CD4-positive, alpha-beta T cell treated with Interleukin-4 for 4 hours (primary cell): ENCODE measurements at regions not wholly inside any gene's neighbourhood (a gene's known extent, or its start where the extent isn't known, plus 50 kb on each side); places are given as distances from the start of the nearest gene placed in this dataset.

Experiments used
- DNase-seq: peaks from one replicate; pipeline ENCODE4 v3.0.0-alpha.2; 2020

DNA sequence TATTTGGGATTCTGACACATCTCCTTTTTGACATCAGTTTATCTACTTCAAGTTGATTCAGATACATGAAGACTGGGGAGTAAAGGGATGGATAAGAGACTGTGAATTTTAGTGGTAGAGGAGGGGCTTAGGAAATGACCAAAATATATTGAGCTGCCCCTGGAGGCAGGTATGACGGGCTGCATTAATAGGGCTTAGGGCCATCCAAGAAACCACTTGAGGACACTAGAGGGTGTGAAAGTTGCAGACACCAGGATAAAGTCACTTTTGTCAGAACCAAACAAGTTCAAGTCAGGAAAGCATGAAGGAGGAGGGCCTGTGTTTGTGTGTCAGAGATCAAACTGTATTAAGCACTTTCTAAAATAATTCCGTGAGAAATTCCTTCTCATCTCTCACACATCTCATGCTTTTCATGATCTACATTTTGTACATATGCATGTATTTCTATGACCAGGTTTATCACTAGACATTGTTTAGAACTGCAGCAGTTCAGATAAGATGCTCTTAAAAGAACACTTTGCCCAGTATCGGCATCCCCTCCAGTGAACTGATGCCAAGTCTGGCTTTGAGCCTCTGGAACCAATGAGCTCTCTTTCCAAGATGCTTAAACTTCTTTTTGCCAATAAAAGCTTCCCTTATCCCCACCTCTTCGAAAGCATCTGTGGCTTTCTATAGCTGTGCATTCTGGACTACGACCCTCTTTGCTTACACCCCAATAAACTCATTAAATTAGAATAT is 136.9 kb downstream of the SLC38A1 start:
- DNase-seq = no peak

DNA sequence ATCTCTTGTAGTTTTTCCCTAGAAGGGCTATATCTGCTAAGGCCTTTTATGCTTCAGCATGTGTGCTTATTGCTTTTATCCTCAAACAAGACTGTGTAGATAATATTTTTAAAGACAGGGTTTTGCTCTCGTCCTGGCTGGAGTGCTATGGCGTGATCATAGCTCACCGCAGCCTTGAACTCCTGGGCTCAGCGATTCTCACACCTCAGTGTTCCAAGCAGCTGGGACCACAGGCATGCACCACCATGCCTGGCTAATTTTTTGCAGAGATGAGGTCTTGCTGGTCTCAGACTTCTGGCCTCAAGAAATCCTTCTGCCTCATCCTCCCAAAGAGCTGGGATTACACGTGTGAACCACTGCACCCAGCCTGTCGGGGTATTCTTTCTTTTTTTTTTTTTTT is 137.3 kb upstream of the SCAF11 start:
- no peak for DNase-seq

DNA sequence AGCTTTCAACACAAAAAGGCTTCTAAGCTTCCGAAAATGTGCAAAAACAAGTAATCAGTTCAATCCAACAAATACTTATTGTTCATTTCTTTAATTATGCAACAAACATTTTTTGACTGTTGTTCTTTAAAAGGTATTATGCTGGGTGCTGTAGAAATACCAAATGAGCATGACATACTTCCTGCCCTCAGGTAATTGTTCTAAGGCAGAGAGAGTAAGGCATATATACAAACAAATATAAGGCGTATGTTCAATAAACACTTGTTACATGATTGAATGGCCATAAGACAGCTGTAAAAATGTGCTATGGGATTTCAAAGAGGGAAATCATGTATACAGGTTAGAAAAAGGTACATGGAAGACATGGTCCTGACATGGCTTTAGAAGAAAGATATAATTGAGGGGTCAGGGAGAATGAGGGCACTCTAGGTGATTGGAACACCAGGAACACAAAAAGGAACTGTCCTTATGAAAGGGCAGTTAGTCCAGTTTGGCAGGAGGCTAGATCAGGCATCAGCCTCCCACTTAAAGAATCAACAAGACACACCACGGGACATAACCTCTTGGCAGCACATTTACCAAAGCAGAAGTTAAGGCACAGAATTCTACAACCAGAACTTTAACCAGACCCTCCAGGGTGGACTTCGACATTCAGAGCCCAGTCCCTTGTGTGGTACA is 135.8 kb upstream of the SCAF11 start:
- DNase-seq = no peak

DNA sequence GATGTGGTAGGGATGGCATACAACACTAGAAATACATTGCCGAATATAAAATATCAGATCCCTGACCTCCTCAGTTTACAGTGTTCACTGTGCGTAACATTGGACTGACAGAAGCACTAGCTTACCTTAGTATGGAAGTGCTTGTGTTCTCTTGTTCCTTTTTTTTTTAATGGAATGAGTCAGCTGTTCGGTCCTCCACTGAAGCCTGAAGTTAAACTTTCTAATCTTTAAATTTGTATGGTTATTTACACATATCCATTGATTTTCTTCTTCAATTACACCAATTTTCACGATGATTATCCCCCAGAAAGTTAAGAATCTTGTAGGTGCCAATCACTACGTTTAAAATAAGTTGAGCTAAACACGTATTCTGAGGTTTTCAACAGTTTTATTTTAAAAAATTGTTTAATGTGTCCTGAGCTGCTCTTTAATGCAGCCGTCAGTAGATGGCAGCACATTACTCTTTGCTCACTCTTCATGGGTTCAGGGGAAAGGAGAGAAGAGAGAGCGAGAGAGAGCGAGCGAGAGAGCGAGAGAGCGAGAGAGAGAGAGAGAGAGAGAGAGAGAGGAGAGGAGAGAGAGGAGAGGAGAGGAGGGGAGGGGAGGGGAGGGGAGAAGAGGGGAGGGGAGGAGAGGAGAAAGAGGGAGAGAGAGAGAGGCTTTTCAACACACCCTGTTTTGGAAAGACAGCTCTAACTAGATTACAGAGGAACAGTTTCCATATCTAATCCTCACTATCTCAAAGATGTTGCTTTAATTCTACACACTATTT is 134.7 kb upstream of the SCAF11 start:
- peak; percentile 75 for DNase-seq

DNA sequence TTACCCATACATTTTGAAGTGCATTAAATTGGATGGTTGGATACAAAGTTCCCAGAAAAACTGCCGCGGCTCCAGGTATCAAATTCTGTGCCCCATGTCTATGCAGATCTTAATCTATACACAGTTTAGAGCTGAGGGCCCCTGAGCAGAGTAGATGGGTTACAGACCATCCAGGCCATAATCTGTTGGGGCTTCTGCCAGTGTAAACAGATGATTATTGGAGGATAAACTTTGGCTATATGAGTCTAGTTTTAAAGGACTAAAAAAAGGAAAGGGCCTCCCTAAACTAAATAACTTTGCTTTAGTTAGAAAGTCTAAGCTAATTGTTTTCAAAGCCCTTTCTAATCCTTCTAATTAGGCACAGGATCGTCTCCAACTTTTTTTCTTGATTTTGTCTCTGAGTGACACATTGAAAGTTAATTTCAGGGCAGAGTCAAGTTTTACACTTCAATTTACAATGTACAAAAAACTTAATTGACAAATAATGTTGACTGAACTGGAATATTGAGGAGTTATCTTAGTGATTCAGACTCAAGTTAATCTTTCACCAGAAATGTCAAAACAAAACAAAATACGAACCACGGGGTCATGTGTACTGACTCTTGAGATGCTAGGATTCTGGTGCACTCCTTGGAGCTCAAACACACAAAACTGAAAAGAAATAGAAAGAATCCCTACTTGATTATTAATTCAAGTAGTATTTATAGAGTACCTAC is 133.9 kb upstream of the SCAF11 start:
- no peak for DNase-seq

DNA sequence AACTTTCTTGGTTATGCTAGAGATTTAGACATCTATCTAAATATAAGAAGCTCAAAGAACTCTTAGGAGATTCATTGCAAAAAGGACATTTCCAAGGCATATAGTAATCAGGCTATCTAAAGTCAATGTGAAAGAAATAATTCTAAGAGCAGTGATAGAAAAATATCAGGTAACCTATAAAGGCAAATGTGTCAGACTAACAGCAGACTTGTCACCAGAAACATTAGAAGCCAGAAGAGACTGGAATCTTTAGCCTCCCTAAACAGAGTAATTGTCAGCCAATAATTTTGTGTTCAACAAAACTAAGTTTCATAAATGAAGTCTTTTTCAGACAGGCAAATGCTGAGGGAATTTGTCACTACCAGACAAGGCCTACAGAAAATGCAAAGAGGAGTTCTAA is 122.0 kb upstream of the SCAF11 start:
- no peak for DNase-seq

DNA sequence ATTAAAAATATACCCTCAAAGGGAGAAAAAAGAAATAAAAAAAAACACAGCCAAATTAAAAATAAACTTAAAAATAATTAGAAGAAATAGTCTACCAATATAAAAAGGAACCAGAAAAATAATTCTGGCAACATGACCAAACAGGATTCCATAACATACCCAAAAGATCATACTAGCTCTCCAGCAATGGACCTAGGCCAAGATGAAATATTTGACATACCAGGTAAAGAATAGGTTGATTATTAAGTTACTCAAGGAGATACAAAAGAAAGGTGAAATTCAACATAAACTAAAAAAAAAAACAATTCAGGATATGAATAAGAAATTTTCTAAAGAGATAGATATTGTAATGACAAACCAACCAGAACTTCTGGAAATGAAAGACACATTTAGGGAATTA is 121.3 kb upstream of the SCAF11 start:
- DNase-seq = no peak

DNA sequence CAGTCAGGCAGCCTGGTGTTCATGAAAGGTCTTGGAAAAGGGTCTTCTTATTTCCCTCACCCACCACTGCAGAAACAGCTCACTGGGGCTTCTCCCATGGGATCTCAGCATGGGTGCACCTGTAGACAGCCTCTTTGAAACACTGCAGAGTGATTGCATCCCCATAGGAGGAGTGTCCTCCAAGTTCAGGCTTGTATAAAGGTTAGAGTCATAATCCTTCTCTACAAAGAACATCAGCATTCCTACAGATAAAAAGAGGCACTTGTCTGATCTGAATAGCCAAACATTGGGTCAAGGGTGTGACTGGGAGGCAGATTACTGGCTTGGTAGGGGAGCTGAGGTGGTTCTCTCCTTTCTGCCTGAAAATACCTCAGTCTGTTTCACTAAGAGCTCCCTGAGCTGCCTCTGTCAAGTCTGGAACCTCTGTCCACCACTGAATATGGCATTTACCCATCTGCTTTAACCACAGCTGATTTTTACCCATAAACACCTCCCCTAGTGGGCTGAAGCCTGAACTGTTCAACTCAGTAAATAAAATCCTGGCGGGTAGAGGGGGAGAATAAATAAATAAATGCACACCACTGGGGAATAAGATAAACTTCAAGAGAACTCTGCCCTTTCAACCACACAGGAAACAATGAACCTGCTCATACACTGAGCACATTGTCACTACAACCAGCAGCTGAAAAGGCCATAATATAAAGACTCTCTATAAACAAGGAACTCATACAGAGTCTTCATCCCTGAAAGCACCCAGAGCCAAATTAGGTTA is 120.7 kb upstream of the SCAF11 start:
- no peak for DNase-seq

DNA sequence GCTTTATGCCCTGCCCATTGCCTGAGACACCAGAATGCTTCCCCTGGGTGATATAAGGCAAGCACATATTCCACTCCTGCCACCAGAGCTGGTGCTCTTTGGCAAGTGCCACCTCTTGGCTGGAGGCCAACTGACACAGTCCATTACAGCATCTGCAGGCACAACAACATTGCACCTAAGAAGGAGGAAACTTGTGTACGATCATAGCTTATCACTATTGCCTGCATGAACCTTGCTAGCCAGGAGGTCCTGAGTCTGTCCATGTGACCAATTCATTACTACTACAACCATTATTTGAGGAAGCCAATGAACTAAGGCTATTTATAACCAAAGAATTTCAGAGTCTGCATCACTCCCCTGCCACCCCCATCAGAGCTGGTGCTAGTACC is 119.8 kb upstream of the SCAF11 start:
- DNase-seq = no peak

DNA sequence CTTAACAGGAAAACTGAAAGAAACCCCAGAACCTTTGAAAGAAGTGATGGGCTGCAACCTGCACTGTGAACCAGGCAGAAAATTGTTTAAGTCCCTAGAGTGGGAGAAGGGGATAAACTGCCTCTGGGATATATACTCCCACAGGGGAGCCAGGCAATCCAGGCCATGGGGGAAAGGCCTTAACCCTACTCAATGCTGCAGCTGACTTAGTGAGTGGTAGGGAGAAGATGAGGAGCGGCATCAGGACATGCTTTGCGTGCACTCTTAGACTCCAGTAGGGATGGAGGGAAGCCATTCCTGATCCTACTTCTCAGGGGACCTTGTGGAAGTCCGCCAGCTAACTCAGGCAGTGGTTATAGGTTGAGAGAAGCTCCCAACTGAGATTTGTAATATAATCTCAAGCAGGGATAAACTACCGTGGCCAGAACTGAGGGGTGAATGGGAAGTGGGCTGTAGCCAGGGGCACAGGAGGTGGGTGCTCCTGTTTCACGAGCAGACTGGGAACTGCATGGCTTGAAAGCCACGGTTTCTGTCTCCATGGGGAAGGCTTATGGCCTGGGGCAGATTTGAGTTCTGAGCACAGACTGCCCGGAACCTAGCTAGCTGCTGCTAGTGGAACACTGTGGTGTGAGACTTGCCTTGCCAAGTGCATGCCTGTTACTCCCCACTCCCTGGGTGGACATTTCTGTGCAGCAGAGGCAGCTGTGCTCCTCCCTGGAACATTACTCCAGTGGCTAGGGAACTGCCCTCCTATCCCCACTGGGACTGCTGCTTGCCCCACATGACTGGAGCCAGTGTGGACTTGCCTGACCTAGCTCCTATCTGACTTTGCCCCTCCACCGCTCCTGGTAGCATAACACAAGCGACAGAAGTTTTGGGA is 119.2 kb upstream of the SCAF11 start:
- DNase-seq = no peak

DNA sequence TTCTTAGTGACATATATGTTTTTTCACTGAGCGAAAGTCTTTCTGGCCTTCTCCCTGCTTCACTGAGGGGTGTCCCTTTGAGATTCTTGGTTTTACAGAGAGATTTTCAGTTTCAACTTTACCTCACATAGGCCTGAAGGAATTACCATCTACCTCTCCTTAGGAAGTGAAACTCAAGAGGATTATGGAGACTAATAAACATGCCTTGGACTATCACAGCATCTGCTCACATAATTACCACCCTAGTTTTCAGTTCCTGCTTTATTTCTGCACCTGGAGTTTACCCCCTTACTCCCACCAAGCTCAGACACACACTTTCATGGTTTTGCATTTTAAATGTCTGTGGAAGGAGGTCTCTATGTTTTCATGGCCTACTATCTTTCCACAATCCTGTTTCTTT is 118.3 kb upstream of the SCAF11 start:
- no peak for DNase-seq

DNA sequence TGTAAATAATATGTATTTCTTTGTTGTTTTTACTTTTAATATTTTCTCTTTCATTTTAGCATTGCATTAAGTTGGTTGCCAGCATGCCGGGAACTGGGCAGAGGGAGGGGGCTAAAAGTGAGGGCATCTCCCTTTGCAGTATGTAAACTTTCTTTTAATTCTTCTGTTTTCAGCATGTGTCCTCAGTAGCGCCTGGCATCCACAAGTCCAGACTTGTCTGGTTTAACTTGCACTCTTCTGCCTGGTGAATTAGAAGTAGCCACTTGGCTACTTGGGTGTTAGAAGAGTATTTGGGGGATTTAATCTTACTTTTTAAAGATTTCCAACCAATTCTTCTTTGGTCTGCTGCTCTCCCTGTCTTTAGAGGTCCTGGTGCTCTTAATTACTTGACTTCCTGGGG is 117.2 kb upstream of the SCAF11 start:
- no peak for DNase-seq

DNA sequence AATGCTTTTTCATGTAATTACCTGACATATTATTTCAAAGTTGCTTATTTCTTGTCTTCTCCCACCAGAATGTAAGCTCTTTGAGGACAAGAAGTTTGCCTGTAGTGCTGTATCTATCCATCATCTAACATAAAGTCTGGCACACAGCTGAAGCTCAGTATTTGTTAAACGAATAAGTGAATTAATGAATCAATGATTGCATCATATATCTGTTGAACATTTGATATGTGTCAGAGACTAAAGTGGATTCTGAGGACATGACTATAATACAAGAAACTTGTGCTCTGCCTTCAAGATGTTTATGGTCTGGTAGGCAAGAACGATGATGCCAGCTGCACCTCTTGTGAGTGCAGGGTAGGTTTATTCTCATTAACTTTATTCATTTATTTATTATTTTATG is 115.4 kb upstream of the SCAF11 start:
- no peak for DNase-seq

DNA sequence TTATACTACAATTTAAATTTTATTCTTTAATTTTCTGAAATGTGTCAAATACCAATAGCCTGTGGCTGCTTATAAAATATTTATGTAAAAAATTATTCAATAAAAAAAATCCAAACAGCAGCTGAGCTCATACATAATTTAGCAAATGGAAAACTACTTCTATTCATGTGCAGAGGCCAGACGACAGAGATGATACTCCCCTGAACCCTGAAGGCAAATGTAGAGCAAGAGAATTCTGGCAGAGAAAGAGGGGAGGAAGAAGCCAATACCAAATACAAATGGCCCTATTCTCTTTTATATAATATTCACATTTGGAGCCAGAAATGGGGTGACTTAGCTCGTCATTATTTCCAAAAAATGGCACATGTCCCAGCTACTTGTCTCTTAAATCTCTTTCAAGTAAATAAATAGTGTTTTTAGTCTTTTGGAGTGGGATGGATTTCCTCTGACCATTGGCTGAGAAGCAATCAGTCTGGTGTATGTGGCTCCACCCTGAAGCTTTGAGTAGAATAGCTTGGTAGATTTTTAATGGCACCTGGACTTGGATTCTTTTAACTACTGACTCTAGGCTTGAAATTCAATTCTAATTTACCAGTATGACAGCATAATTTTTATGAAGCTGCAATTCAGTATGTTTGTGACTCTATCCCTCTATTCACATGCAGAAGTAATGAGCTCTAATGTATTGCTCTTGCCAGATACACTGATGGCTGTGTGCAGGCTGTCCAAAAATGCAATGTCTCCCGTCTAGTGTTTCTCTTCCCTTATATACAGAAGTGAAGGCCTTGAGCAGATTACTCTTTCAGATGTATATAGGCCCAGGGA is 113.4 kb upstream of the SCAF11 start:
- no peak for DNase-seq

DNA sequence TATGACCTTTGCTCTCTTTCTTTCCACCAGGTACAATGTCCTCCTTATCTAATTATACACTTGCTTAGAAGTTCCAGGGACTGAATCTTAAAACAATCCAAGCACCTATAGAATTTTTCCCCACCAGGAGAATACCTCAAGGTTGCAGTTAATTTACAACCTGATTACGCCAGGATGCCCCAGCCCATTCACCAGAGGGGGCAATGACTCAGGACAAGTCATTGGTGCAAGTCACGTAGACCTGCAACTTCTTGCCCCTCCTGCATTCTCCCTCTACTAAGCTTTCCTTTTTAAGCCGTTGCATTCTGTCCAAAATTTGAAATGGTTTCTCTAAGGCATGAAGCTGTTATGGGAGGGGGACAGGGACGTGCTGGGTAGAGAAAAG is 111.1 kb upstream of the SCAF11 start:
- no peak for DNase-seq

DNA sequence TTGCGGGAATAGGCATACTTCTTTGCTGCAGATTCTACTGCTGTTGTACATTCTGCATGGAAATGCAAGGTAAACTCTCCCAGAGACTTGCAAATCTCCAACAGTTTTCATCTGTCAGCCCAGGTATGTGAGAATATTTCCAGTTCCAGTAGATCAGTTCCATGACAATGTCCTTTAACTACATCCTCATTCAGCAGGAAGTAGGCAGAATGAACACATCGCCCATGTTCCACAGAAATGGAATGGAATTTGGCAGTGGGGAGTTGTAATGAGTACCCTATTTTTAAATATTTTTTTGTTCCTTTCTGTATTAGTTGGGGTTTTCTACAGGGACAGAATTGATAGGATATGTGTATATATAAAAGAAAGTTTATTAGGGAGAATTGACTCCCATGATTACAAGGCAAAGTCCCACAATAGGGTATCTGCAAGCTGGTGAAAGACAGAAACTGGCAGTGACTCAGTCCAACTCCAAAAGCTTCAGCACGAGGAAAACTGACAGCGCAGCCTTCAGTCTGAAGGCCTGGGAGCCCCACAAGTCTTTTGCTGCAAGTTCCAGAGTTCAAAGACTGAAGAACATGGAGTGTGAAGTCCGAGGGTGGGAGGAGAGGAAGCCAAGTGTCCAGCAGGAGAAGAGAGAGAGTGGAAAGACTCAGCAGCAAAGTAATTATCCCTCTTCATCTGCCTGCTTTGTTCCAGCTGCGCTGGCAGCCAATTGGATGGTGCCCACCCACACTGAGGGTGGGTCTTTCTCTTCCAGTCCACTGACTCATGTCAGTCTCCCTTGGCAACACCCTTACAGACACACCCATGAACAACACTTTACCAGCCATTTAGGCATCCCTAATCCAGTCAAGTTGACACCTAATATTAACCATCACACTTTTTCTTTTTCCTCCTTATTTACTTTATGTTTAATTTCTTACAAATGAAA is 110.4 kb upstream of the SCAF11 start:
- DNase-seq = no peak

DNA sequence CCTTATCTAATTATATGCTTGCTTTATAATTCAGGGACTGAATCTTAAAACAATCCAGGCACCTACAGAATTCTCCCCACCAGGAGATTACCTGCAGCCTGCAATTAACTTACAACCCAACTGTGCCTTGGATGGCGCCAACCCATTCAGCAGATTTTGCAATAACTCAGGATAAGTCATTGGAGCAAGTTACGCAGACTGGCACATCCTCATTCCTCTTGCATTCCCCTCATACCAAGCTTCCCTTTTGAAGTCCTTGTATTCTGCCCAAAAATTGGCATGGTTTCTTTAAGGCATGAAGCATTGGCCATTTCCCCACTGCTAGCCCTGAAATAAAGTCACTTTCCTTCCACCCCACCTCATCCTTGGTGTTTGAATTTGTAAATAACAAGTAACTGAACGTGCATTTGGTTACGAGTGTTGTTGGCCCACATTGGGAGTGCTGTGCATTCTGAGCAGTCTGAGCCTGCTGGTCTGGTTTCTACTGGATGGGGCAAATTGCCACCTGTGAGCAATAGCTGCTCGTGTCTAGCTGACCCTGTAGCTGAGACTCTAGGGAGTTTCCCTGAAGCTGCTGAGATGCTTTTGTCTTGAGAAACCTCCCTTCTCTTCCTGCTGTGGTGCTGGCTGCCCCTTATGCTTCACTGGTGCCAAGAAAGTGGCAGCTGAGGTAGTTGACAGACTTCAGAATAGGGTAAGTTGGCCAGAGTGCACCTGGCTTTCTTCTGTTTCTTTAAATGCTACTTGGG is 99.2 kb upstream of the SCAF11 start:
- no peak for DNase-seq

DNA sequence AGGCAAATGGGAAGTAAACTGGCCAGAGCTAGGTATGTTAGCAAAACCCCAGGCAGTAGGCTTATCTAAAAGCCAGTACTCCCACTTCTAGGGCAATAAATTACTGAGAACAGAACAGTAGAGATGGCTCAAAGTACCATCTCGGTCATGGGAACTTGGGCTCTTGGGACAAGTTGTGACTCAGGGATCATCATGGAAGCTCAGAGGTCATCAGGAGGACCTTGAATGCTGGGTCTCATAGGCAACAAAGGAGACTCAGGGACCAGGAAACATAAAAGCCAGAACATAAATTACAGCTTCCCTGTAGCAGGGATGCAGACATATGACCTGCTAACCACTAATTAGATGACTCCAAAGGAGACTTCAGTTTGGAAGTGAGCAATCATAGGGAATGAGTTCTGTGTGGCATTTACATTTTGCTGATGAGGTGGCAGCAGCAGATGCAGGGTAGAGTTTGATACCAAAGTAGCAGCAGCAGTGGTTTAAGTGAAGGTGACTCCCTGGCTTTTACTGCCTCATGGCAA is 97.6 kb upstream of the SCAF11 start:
- DNase-seq = no peak
